AG10803 (cell line): ENCODE measurements at regions not wholly inside any gene's neighbourhood (a gene's known extent, or its start where the extent isn't known, plus 50 kb on each side); places are given as distances from the start of the nearest gene placed in this dataset.

Experiments used
- DNase-seq: peaks from one replicate; pipeline ENCODE4 v3.0.0; 2010; ENCODE audit warnings: low read depth
- H3K4me3 ChIP-seq: 2 replicates; pipeline ENCODE4 v1.5.1; 2011; ENCODE audit warnings: mild to moderate bottlenecking, low read length, control low read depth
- CTCF ChIP-seq: conservative IDR thresholded peaks from 2 replicates; pipeline ENCODE4 v1.5.1; 2011; ENCODE audit warnings: mild to moderate bottlenecking, low read length, control low read depth, inconsistent platforms

GRCh38 chr11:120055646-120056045 lies 82.3 kb downstream of the TRIM29 start:
- H3K4me3 ChIP-seq = no peak overlapping the region
- DNase-seq = peak; percentile 85
- TF ChIP-seq CTCF = 0 out of 2 replicates have a peak, but pooled peaks have one; percentile 6

GRCh38 chr11:120054753-120055045 lies 83.2 kb downstream of the TRIM29 start:
- TF ChIP-seq CTCF = no peak
- H3K4me3 ChIP-seq = no peak overlapping the region
- no peak for DNase-seq

- H3K4me3 ChIP-seq = no peak overlapping the region
- no peak for TF ChIP-seq CTCF
- DNase-seq = no peak
Measured at GRCh38 chr11:120054016-120054752, 83.7 kb downstream of the TRIM29 start.

GRCh38 chr11:120052196-120052775 lies 85.6 kb downstream of the TRIM29 start:
- no peak for TF ChIP-seq CTCF
- no peak overlapping the region for H3K4me3 ChIP-seq
- no peak for DNase-seq

GRCh38 chr11:120044011-120044675 lies 93.8 kb downstream of the TRIM29 start:
- no peak for TF ChIP-seq CTCF
- no peak for DNase-seq
- no peak overlapping the region for H3K4me3 ChIP-seq

- H3K4me3 ChIP-seq = no peak overlapping the region
- DNase-seq = no peak
- no peak for TF ChIP-seq CTCF
Measured at GRCh38 chr11:120043328-120043945, 94.5 kb downstream of the TRIM29 start.
